ENCODE measurements at regions not wholly inside any gene's neighbourhood (a gene's known extent, or its start where the extent isn't known, plus 50 kb on each side); places are given as distances from the start of the nearest gene placed in this dataset.

GRCh38 chr14:101623685-101624444 is 62.6 kb downstream of the DIO3 start:
- DNase-seq (ENCODE audit: low read depth): no peak
- H3K4me3 ChIP-seq (ENCODE audit: low read depth, low read length): no peak overlapping the region
- TF ChIP-seq, protein P1, sequence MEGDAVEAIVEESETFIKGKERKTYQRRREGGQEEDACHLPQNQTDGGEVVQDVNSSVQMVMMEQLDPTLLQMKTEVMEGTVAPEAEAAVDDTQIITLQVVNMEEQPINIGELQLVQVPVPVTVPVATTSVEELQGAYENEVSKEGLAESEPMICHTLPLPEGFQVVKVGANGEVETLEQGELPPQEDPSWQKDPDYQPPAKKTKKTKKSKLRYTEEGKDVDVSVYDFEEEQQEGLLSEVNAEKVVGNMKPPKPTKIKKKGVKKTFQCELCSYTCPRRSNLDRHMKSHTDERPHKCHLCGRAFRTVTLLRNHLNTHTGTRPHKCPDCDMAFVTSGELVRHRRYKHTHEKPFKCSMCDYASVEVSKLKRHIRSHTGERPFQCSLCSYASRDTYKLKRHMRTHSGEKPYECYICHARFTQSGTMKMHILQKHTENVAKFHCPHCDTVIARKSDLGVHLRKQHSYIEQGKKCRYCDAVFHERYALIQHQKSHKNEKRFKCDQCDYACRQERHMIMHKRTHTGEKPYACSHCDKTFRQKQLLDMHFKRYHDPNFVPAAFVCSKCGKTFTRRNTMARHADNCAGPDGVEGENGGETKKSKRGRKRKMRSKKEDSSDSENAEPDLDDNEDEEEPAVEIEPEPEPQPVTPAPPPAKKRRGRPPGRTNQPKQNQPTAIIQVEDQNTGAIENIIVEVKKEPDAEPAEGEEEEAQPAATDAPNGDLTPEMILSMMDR (IDR thresholded peaks at IDR 0.05; ENCODE audit: insufficient read depth, low read length): no peak

- H3K4me3 ChIP-seq (ENCODE audit: low read depth, low read length): no peak overlapping the region
- DNase-seq (ENCODE audit: low read depth): no peak
- TF ChIP-seq, protein P1 (IDR thresholded peaks at IDR 0.05; ENCODE audit: insufficient read depth, low read length): no peak
These were observed 63.2 kb downstream of the DIO3 start for GRCh38 chr14:101624536-101624935.

- TF ChIP-seq, protein P1 (IDR thresholded peaks at IDR 0.05; ENCODE audit: insufficient read depth, low read length): no peak
- DNase-seq (ENCODE audit: low read depth): no peak
These were observed 64.2 kb downstream of the DIO3 start for GRCh38 chr14:101625336-101626097.

DNA sequence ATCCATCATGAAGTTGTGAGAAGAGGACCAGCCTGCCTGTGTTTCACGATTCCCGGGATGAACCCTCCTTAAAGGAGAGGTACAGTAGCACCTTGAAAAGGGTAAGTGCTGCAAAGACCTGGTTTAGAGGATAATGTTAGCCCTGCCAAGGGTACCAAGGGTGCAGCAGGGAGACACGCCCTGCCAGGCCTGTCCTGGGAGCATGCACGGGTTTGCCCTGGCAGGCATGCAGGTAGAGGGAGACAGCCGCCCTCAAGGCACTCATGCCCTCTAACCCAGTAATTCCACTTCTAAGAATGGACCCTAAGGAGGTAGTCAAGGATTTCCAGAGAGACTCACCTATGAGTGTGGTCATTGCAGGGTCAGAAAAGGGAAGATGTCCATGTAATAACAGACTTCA is 65.0 kb downstream of the DIO3 start:
- DNase-seq (ENCODE audit: low read depth): no peak
- H3K4me3 ChIP-seq (ENCODE audit: low read depth, low read length): no peak overlapping the region
- TF ChIP-seq, protein P1 (IDR thresholded peaks at IDR 0.05; ENCODE audit: insufficient read depth, low read length): no peak

More at GRCh38 chr14:101625336-101626097, 64.2 kb downstream of the DIO3 start:
- no peak overlapping the region for H3K4me3 ChIP-seq (ENCODE audit: low read depth, low read length)

- TF ChIP-seq, protein P1 (IDR thresholded peaks at IDR 0.05; ENCODE audit: insufficient read depth, low read length): no peak
- H3K4me3 ChIP-seq (ENCODE audit: low read depth, low read length): no peak overlapping the region
- DNase-seq (ENCODE audit: low read depth): no peak
These were observed 66.6 kb downstream of the DIO3 start for GRCh38 chr14:101627915-101628262.

DNA sequence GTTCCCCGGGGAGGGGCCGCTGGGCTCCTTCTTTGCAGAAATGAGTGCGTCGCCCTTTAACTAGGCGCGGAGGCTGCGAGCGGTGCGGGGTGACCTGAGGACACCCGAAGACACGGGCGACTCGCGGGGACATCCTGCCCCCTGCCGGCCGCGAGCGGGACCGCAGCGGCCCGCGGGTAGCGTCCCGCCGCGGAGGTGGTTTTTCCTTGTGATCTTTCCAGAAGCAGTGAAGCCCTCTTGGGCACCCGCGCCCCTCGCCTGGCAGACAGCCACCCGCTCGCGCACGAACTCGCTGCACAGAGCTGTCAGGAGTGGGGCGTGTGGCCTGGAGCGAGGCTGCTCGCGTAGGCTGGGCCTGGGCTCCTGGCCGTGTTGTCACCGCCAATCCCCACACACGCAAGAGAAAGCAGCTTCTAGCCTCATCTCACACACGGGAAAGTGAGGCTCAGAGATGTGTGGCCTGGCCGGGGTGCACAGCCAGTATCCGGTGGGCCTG is 67.2 kb downstream of the DIO3 start:
- TF ChIP-seq, protein P1 (IDR thresholded peaks at IDR 0.05; ENCODE audit: insufficient read depth, low read length): peak; percentile 72
- DNase-seq (ENCODE audit: low read depth): peak; percentile 61
- H3K4me3 ChIP-seq (ENCODE audit: low read depth, low read length): peak overlapping the region; percentile 55

Data from fibroblast of the aortic adventitia (primary cell).